ENCODE measurements at regions not wholly inside any gene's neighbourhood (a gene's known extent, or its start where the extent isn't known, plus 50 kb on each side); places are given as distances from the start of the nearest gene placed in this dataset.
"Not testable (repeated sequence)": the region's sequence is repeated elsewhere in the genome, so short reads cannot be mapped to it uniquely, and the experiment has no call there.

DNA sequence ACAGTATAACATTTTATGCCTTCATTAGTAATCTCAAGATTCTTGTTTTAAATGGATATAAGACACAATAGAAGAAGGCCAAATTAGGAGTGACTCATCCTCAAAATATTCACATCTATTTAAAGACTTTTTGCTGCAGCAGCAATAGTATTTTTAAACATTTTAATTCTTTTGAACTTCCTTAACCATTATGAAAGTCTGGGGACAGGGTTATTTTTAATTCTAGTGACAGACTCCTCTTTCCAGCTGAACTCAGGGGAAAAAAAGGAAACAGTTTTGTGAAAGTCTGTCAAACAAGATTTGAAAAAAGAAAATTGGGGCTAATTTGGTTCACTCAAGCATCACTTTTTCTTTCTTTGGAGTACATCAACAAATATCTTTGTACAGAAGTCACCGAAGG is 541.8 kb downstream of the NUP35 start:
- DNase-seq: no peak

DNA sequence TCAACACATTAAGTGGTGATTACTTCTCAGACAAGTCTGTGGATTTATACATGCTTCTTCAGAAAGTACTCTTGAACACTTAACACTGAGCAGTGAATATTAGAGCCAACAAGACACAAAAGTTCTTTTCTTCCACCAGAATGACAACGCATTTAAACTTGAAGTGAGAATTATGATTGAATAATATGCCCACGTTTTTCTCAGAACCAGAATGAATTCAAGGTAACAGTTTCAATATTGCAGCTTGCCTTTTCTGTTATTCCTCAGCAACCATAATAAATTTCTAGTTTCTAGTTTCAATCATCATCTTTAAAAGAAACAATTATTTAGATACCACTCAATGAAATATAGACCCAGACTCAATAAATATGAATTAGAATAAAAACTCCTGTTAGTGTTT is 547.0 kb downstream of the NUP35 start:
- no peak for DNase-seq

DNA sequence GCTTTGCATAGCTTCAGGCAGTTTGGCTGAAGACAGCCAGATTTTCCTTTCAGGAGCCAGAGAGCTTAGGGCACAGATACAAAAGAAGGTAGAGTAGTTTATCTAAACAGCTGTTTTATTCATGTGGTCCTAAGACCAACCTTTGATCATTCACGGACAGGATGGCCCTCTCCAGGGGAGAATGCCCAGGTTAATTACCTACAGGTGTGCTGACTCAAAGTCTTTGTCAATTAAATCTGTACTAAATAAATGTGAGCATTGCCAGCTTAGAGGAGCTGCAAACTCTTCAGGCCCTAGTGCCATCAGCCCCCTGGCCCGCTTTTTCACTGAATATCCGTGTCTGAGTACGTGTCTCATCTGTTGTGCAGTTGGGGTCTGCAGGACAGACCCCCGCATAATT is 554.7 kb downstream of the NUP35 start:
- DNase-seq: no peak

DNA sequence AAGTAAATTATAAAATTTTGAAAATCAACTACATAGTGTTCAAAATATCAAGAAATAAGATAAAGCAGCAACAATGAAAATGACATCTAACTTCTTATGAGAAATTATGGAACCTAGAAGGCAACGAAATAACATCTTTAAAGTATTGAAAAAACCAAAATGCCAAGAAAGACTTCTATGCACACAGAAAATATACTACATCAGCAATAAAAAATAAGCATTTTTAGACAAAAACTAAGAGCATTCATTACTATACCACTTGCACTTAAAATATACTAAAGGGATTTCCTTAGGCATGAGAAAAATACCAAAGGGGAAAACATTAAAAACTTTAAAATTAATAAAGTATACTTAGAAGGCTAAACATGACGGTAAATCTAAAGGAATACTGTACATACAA is 556.3 kb downstream of the NUP35 start:
- DNase-seq: no peak

DNA sequence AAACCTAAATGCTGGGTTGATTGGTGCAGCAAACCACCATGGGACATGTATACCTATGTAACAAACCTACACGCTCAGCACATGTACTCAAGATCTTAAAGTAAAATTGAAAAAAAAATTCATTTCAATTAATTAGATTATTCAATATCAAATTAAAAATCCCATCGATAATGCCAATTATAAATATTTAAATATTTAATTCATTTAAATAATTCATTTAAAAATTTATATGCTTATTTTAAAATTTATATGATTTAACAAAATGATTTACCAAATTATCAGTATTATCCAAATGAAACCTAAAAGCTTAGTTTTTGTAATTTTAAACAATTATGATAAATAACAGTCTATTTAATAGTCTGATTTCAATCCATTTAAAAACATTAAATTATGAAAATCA is 560.4 kb downstream of the NUP35 start:
- no peak for DNase-seq

DNA sequence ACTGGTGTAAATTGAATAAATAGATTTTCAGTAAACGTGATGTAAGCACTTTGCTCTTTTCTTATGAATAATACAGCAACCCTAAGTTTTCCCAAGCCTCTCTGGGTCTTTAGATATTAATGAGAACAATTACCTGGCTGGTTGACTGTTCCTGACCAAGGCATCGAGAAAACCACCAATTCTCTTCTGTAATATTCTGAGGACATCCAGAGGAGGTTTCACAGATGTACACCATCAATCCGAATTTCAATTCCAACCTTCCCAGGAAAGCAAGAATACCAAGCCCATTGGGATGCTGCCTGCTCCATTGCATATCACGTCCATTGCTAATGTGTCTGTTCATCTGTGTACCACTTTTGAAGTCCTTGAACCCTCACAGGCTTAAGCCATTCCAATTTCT is 571.8 kb downstream of the NUP35 start:
- no peak for DNase-seq

DNA sequence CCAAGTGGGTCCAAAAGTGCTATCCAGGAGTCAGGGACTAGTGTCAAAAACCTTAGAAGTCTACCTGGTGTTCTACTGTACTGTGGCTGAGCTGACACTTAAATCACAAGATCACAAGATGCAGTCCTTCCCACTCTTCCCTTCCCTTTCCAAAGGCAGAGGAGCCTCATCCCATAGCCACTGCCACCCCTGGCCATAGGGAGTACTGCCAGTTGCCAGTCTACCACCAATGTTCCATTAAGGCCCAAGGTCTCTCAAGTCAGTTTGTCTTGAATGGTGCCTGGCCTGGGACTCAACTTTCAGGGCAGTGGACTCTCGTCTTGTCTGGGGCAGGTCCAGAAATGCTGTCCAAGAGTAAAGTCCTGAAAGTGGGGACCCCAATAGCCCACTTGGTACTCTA is 585.6 kb downstream of the NUP35 start:
- no peak for DNase-seq

DNA sequence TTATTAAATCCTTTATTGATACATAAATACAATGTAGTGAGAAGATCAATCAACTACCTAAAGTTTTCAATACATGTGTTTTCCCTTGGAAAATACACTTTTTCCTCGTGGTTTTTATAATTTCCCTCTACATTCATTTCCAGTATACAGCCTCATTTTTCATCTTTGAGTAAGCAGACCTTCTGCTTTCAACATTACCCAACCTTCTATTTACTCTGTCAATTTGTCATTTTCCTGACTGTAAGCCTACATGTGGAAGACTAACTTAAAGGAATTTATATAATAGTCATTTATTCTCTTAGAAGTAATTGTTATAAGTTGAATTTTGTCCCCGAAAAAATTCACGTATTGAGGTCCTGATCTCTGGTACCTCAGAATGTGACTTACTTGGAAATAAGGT is 594.0 kb downstream of the NUP35 start:
- no peak for DNase-seq

DNA sequence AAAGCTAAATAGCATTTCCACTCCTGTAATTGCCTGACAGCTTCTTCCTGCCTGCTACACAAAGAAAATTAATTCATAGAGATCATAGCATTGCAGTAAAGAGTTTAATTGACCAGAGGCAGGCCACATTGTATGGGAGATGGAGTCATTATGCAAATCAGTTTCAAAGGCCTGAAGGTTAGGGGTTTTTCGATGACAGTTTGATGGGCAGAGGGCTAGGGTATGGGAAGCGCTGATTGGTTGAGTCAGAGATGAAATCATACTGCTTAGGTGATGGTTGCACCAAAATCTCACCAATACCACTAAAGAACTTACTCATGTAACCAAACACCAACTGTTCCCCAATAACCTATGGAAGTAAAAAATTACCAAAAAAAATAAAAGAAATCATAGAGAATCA is 599.0 kb downstream of the NUP35 start:
- no peak for DNase-seq

DNA sequence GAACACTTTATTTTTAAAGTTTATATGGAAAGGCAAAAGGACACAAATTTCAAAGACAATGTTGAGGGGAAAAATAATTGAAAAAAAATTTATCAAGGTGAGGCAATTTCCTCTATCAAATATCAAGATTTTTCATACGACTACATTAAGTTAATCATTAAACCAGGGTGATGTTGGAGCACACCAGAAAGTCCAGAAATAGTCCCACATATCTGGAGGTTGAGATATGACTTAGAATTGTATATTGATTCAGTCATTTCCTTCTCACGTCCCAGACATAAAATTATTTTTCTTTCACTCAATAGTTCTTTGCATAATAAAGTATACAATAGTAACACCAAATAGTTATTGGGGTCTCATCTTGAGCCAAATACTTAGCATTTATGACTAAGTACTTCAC is 605.1 kb downstream of the NUP35 start:
- no peak for DNase-seq

DNA sequence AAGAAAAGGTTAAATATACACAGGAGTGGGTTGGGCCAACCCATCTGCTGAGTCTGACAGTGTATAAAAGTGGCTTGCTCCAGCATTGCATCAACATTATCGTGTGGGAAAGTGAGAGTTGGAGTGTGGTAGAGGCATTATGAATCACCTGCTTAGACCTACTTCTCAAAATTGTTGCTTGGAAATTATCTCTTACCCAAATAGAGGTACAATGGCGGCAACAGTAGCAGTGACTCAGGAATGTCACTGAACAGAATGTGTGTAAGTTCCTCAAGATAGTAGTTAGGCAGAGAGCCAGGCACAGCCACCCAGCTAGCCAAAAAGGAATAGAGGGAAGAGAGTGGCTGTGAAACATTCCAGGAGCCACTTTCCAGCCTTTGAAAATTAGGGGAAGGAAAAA is 616.0 kb downstream of the NUP35 start:
- no peak for DNase-seq

DNA sequence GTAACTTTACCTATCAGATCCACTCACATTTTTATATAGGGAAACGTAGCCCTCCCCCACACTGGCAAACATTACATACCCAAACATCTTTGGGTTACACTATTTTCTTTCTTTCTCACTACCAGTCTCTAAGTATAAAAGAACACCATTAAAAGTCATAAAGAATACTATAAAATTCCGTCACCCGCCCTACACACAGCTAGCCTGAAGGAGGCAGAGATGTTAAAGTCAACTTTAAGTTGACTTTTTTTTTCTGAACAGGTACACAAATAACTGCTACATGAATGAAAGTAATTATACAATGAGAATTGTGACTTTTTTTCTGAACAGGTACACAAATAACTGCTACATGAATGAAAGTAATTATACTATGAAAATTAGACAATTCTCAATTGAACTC is 628.3 kb downstream of the NUP35 start:
- DNase-seq: no peak

DNA sequence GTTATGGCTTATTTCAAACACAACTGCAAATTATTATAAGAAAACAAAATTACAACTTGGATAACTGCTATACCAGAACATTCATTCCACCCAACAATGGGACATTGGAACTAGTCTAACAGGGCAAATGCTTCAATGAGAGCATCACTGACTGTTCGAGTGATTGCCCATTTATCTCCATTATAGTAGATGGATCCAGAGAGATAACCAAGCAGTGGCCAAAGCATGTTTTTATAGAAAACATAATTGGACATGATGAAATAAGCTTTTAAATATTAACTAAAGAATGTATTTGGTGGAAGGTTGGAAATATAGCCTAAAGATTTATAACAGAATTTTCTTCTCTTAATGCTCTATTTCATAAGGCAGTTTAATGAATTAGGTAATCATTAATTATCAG is 634.8 kb downstream of the NUP35 start:
- DNase-seq: no peak

DNA sequence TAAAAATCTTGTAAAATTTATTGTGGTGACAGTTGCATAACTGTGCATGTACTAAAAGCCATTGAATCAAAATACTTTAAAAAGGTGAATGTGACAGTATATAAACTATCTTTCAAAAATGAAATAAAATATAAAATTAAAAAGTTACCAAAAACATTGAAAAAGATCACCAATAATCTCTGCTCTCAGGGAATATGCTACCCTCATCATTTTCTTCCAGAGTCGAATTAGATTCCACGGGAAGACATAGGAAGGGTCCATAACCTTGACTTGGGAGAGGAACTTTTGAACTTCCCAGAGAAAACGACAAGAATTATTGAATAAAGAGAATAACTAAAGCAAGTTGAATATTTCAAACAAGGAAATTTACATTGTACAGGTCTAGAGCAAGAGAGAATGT is 649.5 kb downstream of the NUP35 start:
- DNase-seq: no peak

DNA sequence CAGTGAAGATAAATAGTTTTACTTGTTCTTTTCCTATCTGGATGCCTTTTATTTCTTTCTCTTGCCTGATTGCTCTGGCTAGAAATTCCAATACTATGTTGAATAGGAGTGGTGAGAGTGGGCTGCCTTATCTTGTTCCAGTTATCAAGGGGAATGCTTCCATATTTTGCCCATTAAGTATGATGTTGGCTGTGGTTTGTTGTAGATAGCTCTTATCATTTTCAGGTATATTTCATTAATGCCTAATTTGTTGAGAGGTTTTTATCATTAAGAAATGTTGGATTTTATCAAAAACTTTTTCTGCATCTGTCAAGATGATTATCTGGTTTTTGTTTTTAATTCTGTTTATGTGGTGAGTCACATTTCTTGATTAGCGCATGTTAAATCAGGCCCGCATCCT is 655.8 kb downstream of the NUP35 start:
- no peak for DNase-seq

DNA sequence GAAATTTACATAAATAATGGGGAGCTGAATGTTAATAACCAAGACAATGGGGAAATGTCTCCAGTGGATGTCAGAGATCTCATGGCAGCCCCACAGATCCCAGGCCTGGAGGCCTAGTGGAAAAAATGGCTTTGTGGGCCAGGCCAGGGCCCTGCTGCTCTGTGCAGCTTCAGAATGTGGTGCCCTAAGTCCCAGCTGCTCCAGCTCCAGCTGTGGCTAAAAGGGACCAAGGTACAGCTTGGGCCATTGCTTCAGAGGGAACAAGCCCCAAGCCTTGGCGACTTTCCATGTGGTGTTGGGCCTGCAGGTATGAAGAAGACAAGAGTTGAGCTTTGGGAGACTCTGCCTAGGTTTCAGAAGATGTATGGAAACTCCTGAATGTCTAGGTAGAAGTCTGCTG is 658.2 kb downstream of the NUP35 start:
- no peak for DNase-seq

DNA sequence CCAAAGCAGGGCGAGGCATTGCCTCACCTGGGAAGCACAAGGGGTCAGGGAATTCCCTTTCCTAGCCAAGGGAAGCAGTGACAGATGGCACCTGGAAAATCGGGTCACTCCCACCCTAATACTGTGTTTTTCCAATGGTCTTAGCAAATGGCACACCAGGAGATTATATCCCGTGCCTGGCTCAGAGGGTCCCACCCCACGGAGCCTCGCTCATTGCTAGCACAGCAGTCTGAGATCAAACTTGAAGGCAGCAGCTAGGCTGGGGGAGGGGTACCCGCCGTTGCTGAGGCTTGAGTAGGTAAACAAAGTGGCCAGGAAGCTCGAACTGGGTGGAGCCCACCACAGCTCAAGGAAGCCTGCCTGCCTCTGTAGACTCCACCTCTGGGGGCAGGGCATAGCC is 664.6 kb downstream of the NUP35 start:
- DNase-seq: not testable (repeated sequence)

DNA sequence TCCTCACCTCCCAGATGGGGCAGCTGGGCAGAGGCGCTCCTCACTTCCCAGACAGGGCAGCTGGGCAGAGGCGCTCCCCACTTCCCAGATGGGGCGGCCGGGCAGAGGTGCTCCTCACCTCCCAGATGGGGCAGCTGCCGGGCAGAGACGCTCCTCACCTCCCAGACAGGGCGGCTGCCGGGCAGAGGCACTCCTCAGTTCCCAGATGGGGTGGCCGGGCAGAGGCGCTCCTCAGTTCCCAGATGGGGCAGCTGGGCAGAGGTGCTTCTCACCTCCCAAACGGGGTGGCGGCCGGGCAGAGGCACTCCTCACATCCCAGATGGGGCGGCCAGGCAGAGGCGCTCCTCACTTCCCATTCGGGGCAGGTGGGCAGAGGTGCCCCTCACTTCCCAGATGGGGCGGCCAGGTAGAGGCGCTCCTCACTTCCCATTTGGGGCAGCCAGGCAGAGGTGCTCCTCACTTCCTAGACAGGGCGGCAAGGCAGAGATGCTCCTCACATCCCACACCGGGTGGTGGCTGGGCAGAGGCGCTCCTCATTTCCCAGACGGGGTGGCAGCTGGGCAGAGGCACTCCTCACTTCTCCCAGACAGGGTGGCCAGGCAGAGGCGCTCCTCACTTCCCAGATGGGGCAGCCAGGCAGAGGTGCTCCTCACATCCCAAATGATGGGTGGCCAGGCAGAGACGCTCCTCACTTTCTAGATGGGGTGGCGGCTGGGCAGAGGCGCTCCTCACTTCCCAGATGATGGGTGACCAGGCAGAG is 668.1 kb downstream of the NUP35 start:
- not testable (repeated sequence) for DNase-seq

DNA sequence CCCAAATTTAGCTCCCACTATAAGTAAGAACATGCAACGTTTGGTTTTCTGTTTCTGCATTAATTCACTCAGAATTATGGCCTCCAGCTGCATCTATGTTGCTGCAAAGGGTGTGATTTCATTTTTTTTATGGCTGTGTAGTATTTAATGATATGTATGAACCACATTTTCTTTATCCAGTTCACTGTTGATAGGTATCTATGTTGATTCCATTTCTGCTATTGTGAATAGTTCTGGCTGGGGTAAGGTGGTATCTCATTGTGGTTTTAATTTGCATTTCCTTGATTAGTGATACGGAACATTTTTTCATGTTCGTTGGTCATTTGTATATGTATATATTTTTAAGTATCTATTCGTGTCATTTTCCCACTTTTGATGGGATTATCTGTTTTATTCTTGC is 674.3 kb downstream of the NUP35 start:
- no peak for DNase-seq

DNA sequence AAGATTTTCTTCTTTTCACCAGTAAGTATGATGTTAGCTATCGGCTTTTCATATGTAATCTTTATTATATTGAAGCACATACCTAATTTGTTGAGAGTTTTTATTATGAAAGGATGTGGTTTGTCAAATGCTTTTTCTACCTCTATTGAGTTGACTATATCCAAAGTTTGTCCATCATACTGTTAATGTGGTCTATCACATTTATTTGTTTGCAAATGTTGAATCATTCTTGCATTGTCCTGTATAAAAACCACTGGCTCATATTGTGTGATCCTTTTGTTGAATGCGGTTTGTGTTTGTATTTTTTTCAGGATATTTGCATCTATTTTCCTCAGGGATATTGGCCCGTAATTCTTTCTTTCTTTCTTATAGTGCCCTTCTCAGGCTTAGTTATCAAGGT is 675.5 kb downstream of the NUP35 start:
- no peak for DNase-seq

DNA sequence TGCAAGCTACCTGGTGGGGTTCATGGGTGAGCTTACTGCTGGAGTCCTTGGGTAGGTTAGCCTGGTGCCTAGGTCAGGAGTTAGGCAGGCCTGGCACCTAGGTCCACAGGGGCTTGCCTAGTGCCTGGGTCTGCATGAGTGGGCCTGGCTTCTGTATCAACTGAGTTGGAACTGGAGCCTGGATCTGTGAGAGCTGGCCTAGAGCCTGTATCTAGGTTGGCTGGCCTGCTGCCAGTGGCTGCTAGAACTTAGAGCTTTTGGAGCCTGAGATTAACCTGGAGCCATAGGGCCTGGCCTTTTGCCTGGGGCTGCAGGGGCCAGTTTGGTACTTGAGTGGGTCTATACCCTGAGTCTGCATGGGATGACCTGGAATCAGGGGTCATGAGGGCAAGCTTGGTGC is 679.4 kb downstream of the NUP35 start:
- DNase-seq: no peak

DNA sequence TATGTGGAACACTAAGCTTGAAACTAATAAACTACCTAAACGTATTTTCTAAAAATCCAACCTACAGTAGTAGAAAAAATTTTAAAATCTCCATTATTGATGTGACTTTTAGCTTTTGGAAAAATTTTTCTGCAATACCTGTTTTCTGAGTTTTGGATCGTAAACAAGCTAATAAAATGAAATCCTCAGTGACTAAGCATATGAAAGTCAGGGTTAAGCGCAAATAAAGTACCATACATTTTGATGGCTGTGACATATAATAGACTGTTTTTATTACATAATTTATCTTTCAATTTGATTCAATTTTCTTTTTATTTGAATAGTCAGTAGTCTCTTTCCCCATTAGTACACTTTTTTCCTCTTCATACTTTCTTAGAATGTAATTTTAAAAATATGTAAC is 683.6 kb downstream of the NUP35 start:
- no peak for DNase-seq

DNA sequence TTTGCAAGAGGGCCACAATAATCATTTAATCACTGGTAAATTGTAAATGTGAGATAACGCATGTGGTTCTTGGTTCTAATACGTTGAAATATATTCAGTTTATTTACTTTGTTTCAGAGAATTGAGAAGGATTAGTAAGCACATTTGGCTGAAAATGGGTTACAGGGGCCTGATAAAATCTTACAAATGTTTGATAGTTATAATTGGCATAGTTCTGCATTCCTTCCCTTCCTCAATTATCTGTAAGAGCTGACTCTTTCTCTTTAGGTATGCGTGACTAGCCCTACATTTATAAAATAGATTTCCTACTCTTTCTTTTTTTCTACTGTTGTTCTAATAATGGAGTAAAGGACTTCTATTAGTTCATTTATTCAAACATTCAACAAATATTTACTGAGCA is 685.2 kb downstream of the NUP35 start:
- DNase-seq: no peak

DNA sequence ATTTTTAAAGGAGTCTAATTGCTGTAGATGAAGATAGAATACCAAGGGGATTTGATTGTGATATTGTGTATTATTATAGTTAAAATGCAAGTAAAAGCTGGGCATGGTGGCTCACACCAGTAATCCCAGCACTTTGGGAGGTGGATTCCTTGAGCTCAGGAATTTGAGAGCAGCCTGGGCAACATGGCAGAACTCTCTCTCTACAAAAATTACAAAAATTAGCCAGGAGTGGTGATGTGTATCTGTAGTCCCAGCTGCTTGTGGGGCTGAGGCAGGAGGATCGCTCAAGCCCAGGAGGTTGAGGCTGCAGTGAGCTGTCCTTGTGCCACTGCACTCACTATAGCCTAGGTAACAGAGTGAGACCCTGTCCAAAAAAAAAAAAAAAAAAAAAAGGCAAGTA is 687.0 kb downstream of the NUP35 start:
- DNase-seq: no peak

DNA sequence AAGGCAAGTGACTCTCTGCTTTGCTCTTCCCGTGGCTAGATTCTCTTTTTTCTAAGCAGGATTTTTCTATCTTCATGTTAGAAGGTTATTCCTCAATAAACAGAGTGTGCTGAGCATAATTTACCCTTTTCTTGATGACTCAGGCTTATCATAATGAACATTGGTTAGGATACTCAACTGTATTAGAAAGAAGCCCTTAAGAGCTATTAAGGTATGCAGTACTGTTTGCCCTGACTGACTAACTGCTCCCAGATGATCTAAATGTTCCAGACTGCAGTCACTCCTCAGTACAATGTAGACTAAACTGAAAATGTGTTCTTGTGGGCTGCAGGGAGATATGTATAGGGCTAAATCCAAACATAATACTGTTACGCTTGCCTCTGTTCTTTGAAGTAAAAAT is 687.8 kb downstream of the NUP35 start:
- no peak for DNase-seq

DNA sequence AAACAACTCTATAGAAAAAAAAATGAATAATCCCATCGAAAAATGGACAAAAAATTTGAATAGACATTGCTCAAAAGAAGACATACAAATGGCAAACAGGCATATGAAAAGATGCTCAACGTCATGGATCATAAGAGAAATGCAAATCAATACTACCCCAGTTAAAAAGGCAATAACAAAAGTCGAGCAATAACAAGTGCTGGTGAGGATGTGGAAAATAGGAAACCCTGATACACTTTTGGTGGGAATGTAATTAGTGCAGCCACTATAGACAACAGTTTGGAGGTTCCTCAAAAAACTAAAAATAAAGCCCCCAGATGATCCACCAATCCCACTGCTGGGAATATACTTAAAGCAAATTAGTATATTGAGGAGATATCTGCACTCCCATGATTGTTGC is 701.5 kb downstream of the NUP35 start:
- no peak for DNase-seq
